ENCODE measurements at regions not wholly inside any gene's neighbourhood (a gene's known extent, or its start where the extent isn't known, plus 50 kb on each side); places are given as distances from the start of the nearest gene placed in this dataset.

DNA sequence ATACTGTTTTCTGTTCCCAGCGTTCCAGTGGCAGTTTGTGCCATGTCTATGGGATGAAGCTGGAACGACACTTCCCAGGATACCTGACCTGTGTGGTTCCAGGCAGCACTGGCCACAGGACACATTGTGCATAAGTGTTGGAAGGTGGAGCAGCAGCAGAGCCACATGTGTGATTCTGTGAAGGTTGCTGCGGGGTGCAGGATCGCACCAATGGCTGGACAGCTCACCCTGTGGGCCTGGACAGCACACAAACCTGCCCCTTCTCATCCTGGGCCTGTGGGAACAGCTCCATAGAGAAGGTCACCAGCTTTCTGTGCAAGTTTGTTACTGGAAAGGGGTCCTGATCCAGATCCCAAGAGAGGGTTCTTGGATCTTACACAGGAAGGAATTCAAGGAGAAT is 252.2 kb upstream of the RAB6C start:
- Mint-ChIP-seq H3K9me3 (no peaks in the 10 kb centered on the region), H3K27ac (no peak overlapping the region), H3K36me3 (no peaks in the 10 kb centered on the region)
- ATAC-seq = no peak
- no peak for DNase-seq (ENCODE audit: low spot score in 2 of 2)

- Mint-ChIP-seq H3K9me3 (no peaks in the 10 kb centered on the region), H3K36me3 (no peaks in the 10 kb centered on the region), H3K27ac (no peak overlapping the region)
- DNase-seq (ENCODE audit: low spot score in 2 of 2) (no peak), ATAC-seq (no peak)
These were observed 251.2 kb upstream of the RAB6C start for GRCh38 chr2:129728035-129728972.

DNA sequence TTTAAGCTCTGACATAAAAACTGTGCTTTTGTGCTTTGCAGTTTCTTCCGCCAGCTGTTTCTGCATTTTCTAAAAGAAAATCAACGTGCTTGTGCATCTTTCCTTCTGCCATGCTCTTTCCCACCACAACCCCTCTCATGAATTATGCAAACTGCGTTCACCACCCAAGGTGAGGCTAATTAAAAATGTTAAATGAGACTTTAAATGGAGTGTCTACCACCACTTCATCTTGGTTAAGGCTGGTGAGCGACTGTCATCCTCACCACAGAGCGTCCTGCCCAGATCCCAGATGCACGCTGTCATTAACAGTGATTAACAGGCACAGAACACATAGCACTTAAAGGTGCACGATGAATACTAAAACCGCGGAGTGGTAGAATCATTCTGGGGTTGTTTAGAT is 250.5 kb upstream of the RAB6C start:
- Mint-ChIP-seq H3K36me3 (no peaks in the 10 kb centered on the region), H3K27ac (no peak overlapping the region), H3K9me3 (no peaks in the 10 kb centered on the region)
- ATAC-seq = no peak
- DNase-seq (ENCODE audit: low spot score in 2 of 2) = no peak

DNA sequence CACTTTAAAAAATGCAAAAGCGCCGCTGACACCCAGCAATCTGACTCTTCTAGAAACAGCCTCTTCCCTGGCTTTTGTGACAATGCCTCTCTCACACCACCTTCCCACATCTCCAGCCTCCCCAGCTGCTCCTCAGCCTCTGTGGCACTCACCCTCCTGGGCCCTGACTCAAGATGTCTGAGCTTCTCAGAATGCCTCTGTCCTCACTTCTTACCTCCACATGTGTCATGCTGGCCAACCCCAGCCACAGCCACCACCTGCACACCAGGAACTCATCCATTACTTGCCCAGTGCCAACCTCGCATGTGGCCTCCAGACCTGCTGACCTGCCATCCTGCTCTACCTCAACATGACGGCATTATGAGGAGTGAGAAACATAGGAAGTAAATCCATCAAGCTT is 249.8 kb upstream of the RAB6C start:
- DNase-seq (ENCODE audit: low spot score in 2 of 2) = no peak
- H3K27ac Mint-ChIP-seq = no peak overlapping the region
- H3K9me3 Mint-ChIP-seq = no peaks in the 10 kb centered on the region
- H3K36me3 Mint-ChIP-seq = no peaks in the 10 kb centered on the region
- ATAC-seq = no peak

GRCh38 chr2:129730979-129731378 is 248.5 kb upstream of the RAB6C start:
- H3K27ac Mint-ChIP-seq = no peak overlapping the region
- H3K36me3 Mint-ChIP-seq = no peaks in the 10 kb centered on the region
- no peak for ATAC-seq
- no peak for DNase-seq (ENCODE audit: low spot score in 2 of 2)
- H3K9me3 Mint-ChIP-seq = no peaks in the 10 kb centered on the region

- ATAC-seq (no peak), DNase-seq (ENCODE audit: low spot score in 2 of 2) (no peak)
- no peaks in the 10 kb centered on the region for H3K9me3 Mint-ChIP-seq
- H3K27ac Mint-ChIP-seq = no peak overlapping the region
- H3K36me3 Mint-ChIP-seq = no peaks in the 10 kb centered on the region
These were observed 247.4 kb upstream of the RAB6C start for GRCh38 chr2:129731907-129732629.

- no peak overlapping the region for H3K27ac Mint-ChIP-seq
- H3K36me3 Mint-ChIP-seq = no peaks in the 10 kb centered on the region
- DNase-seq (ENCODE audit: low spot score in 2 of 2) (no peak), ATAC-seq (no peak)
- H3K9me3 Mint-ChIP-seq = no peaks in the 10 kb centered on the region
These were observed 246.8 kb upstream of the RAB6C start for GRCh38 chr2:129732630-129733026.

- DNase-seq (ENCODE audit: low spot score in 2 of 2) (no peak), ATAC-seq (no peak)
These were observed 246.4 kb upstream of the RAB6C start for GRCh38 chr2:129733041-129733440.

GRCh38 chr2:129733579-129733978 is 245.9 kb upstream of the RAB6C start:
- DNase-seq (ENCODE audit: low spot score in 2 of 2) (no peak), ATAC-seq (no peak)
- no peak overlapping the region for H3K27ac Mint-ChIP-seq
- H3K9me3 Mint-ChIP-seq = no peaks in the 10 kb centered on the region
- H3K36me3 Mint-ChIP-seq = no peaks in the 10 kb centered on the region

More at GRCh38 chr2:129733041-129733440, 246.4 kb upstream of the RAB6C start:
- no peaks in the 10 kb centered on the region for H3K9me3 Mint-ChIP-seq
- H3K27ac Mint-ChIP-seq = no peak overlapping the region
- H3K36me3 Mint-ChIP-seq = no peaks in the 10 kb centered on the region

- Mint-ChIP-seq H3K27ac (no peak overlapping the region), H3K36me3 (no peaks in the 10 kb centered on the region), H3K9me3 (no peaks in the 10 kb centered on the region)
- DNase-seq (ENCODE audit: low spot score in 2 of 2) (no peak), ATAC-seq (no peak)
These were observed 245.0 kb upstream of the RAB6C start for GRCh38 chr2:129734343-129735034.

DNA sequence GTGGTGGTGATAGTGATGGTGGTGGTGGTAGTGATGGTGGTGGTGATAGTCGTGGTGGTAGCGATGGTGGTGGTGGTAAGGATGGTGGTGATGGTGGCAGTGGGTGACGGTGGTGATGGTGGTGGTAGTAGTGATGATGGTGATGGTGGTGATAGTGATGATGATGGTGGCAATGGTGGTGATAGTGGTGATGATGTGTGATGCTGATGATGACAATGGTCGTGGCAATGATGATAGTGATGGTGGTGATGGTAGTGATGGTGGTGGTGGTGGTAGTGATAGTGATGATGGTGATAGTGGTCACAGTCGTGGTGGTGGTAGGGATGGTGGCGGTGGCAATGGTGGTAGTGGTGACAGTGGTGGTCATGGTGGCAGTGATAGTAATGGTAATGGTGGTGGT is 243.9 kb upstream of the RAB6C start:
- H3K9me3 Mint-ChIP-seq = no peaks in the 10 kb centered on the region
- no peaks in the 10 kb centered on the region for H3K36me3 Mint-ChIP-seq
- ATAC-seq (no peak), DNase-seq (ENCODE audit: low spot score in 2 of 2) (no peak)
- no peak overlapping the region for H3K27ac Mint-ChIP-seq

DNA sequence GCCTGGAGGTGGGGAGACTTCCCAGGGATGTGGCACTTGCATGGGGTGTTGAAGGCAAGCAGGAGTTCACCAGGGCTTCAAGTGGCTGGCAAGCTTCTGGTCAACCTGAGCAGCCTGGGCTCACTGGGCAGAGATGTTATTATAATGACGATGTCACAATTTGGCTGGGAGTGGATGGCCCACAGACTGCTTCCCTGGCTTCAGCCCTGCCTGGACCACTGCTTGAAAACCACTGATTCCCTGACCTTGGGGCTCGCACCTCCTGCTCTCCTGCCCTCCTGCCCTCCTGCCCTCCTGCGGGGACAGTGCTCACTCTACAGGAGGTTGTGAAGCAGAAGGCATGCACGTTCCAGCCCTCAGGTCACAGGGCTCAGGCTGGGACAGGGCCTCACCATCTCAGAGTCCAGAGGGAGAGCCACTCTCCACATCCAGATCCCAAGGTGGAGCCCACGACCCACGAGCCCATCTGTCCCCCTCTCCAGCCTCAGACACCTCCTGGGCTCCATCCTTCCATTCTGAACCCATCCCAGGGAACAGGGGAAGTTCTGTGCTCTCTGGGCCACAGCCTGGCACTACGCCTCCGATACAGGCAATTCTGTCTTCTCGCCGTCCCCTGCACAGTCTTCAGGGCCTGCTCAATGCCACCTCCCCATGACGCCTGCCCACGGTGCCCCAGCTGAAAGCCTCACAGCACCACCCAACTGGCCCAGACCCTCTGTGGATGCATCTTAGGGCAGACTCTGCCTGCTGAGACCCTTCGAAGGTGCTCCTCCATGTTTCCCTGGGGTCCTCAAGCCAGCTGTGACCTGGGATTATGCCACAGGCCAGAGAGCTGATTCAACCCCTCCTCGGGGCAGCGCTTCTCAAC is 241.6 kb upstream of the RAB6C start:
- Mint-ChIP-seq H3K9me3 (no peaks in the 10 kb centered on the region), H3K36me3 (no peaks in the 10 kb centered on the region), H3K27ac (no peak overlapping the region)
- no peak for DNase-seq (ENCODE audit: low spot score in 2 of 2)
- no peak for ATAC-seq

DNA sequence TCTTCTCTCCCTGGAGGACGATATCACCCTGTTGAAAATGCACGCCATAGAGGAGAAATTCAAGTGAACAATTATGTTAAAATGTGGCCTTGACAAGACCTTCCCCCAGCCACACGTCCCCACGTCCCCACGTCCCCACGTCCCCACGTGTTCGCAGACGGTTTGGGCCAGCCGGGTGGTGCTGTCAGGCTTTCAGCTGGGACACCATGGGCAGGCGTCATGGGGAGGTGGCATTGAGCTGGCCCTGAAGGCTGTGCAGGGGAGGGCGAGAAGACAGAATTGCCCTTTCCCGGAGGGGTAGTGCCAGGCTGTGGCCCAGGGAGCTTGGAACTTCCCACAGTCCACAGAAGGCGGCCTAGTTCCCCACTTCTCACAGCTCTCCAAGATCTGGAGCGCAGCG is 240.7 kb upstream of the RAB6C start:
- Mint-ChIP-seq H3K27ac (no peak overlapping the region), H3K9me3 (no peaks in the 10 kb centered on the region), H3K36me3 (no peaks in the 10 kb centered on the region)
- ATAC-seq (no peak), DNase-seq (ENCODE audit: low spot score in 2 of 2) (no peak)

- Mint-ChIP-seq H3K9me3 (no peaks in the 10 kb centered on the region), H3K27ac (no peak overlapping the region), H3K36me3 (no peaks in the 10 kb centered on the region)
- ATAC-seq (no peak), DNase-seq (ENCODE audit: low spot score in 2 of 2) (no peak)
These were observed 239.0 kb upstream of the RAB6C start for GRCh38 chr2:129740504-129740903.

DNA sequence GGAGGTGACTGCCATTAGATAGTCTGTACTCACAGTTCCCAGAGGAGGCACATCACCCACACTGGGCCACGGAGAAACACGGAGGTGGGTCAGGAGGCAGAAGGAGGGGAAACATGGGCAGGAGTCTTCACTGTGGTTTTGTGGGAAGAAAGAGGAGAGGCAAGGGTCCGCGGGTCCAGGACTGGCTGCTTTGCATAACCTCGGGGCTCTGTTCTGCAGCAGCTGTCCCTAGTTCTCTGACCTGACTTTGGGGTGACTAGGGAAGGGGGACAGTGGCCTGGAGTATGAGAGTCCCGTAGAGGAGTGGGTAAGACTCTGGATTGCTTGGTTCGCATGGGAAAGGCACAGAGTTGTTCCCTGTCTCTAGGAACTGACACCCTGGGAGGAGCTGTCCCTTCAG is 238.3 kb upstream of the RAB6C start:
- H3K36me3 Mint-ChIP-seq = no peaks in the 10 kb centered on the region
- peaks cover 0 to 4% of the 10 kb centered on the region in 2 donors for H3K9me3 Mint-ChIP-seq
- H3K27ac Mint-ChIP-seq = no peak overlapping the region
- no peak for ATAC-seq
- no peak for DNase-seq (ENCODE audit: low spot score in 2 of 2)

DNA sequence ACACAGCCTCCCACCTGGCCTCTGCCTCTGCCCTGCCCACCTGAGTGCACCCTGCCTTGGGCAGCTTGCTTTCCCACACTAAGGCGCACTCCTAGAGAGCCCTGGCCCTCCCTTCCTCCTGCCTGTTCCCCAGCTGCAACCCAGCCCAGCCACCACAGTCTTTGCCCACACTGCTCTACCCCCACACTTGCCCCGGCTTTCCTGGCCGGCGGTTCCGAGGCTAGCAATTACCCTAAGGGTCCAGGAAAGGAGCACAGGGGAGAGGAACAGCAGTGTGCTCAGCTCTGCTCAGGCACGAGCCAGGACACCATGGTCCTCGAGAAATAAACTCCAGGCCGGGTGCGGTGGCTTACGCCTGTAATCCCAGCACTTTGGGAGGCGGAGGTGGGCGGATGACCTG is 237.8 kb upstream of the RAB6C start:
- Mint-ChIP-seq H3K36me3 (no peaks in the 10 kb centered on the region), H3K27ac (no peak overlapping the region), H3K9me3 (peaks cover 0 to 7% of the 10 kb centered on the region in 2 donors)
- no peak for ATAC-seq
- DNase-seq (ENCODE audit: low spot score in 2 of 2) = no peak

Measured in activated naive CD4-positive, alpha-beta T cell treated with anti-CD3 and anti-CD28 coated beads, Interleukin-2, amount 50 U/mL, for 72 hours (primary cell).